OCI-LY7 (cell line): ENCODE measurements at regions not wholly inside any gene's neighbourhood (a gene's known extent, or its start where the extent isn't known, plus 50 kb on each side); places are given as distances from the start of the nearest gene placed in this dataset.

Source experiments
- BruUV-seq: library from RNA; stranded (reverse); fragments of 400-500 nt; replicated peaks from 2 replicates; lab custom pipeline; 2021; lab: Mats Ljungman, UMichigan
- CTCF ChIA-PET: fragments of 300-600 bp; sonication (Branson Sonifier 250); formaldehyde crosslinking; loops from one replicate; lab custom pipeline; 2022; ENCODE audit warnings: antibody characterized with exemption; ENCODE audit not compliant: unreplicated experiment; lab: Charles Lee
- POLR2A ChIA-PET: fragments of 300-600 bp; sonication (Branson Sonifier 250); formaldehyde crosslinking; loops from one replicate; lab custom pipeline; 2022; ENCODE audit warnings: antibody characterized with exemption; lab: Charles Lee
- DNase-seq: peaks from one replicate; pipeline ENCODE4 v3.0.0-alpha.2; 2015; ENCODE audit warnings: low spot score
- H2AFZ ChIP-seq: fragments of 200-600 bp; sonication (generic), shearing (Covaris generic); 2 replicates; pipeline ENCODE4 v1.6.1; 2014; ENCODE audit warnings: mild to moderate bottlenecking, antibody characterized with exemption, low read length, moderate library complexity
- H3K27ac ChIP-seq: fragments of 200-600 bp; sonication (generic); 2 replicates; pipeline ENCODE4 v1.5.1; 2014; ENCODE audit warnings: mixed run types, low read depth, mild to moderate bottlenecking, moderate library complexity, low read length, inconsistent platforms; ENCODE audit not compliant: poor library complexity, severe bottlenecking
- H3K36me3 ChIP-seq: fragments of 200-600 bp; sonication (generic); 2 replicates; pipeline ENCODE4 v1.6.1; 2014; ENCODE audit warnings: mild to moderate bottlenecking, antibody characterized with exemption, low read length, moderate library complexity, mixed read lengths; ENCODE audit not compliant: insufficient read depth
- H3K4me1 ChIP-seq: fragments of 200-600 bp; sonication (generic); 2 replicates; pipeline ENCODE4 v1.5.1; 2014; ENCODE audit warnings: mild to moderate bottlenecking, low read length; ENCODE audit not compliant: insufficient read depth, poor library complexity, severe bottlenecking
- H3K4me2 ChIP-seq: fragments of 200-600 bp; sonication (generic); 2 replicates; pipeline ENCODE4 v1.6.1; 2014; ENCODE audit warnings: mild to moderate bottlenecking, low read length
- H3K4me3 ChIP-seq: fragments of 200-600 bp; sonication (generic); 2 replicates; pipeline ENCODE4 v1.5.1; 2014; ENCODE audit warnings: mild to moderate bottlenecking, low read depth, low read length; ENCODE audit not compliant: poor library complexity, severe bottlenecking
- H3K79me2 ChIP-seq: fragments of 200-600 bp; sonication (generic); 2 replicates; pipeline ENCODE4 v1.6.1; 2016; ENCODE audit warnings: low read depth, mild to moderate bottlenecking, low read length, moderate library complexity, mixed read lengths; ENCODE audit not compliant: insufficient read depth
- H3K9me2 ChIP-seq: fragments of 200-600 bp; sonication (generic); 2 replicates; pipeline ENCODE4 v1.6.1; 2016; ENCODE audit warnings: mild to moderate bottlenecking, low read length, mixed read lengths; ENCODE audit not compliant: insufficient read depth
- H3K9me3 ChIP-seq: fragments of 200-600 bp; sonication (generic); 2 replicates; pipeline ENCODE4 v1.6.1; 2014; ENCODE audit warnings: mild to moderate bottlenecking, mixed run types, low read length, mixed read lengths
- H4K20me1 ChIP-seq: fragments of 200-600 bp; sonication (generic); 2 replicates; pipeline ENCODE4 v1.6.1; 2014; ENCODE audit warnings: mild to moderate bottlenecking, antibody characterized with exemption, low read length, moderate library complexity, mixed read lengths; ENCODE audit not compliant: insufficient read depth
- CTCF ChIP-seq: fragments of 200-600 bp; sonication (generic); conservative IDR thresholded peaks from 2 replicates; pipeline ENCODE4 v1.5.1; 2014; ENCODE audit warnings: mild to moderate bottlenecking, antibody characterized with exemption, low read length, moderate library complexity, mixed read lengths
- EZH2phosphoT487 ChIP-seq: fragments of 200-600 bp; sonication (generic); IDR thresholded peaks from 2 replicates; pipeline ENCODE4 v1.6.1; 2018; ENCODE audit warnings: low read depth, borderline replicate concordance, mild to moderate bottlenecking, mixed run types, antibody characterized with exemption, low read length, moderate library complexity, mixed read lengths
- intact Hi-C: fragments of 100-400 bp; cut with micrococcal nuclease; formaldehyde crosslinking; loops from one replicate; pipeline ENCODE4 v1.10.0; 2022; ENCODE audit not compliant: unreplicated experiment

DNA sequence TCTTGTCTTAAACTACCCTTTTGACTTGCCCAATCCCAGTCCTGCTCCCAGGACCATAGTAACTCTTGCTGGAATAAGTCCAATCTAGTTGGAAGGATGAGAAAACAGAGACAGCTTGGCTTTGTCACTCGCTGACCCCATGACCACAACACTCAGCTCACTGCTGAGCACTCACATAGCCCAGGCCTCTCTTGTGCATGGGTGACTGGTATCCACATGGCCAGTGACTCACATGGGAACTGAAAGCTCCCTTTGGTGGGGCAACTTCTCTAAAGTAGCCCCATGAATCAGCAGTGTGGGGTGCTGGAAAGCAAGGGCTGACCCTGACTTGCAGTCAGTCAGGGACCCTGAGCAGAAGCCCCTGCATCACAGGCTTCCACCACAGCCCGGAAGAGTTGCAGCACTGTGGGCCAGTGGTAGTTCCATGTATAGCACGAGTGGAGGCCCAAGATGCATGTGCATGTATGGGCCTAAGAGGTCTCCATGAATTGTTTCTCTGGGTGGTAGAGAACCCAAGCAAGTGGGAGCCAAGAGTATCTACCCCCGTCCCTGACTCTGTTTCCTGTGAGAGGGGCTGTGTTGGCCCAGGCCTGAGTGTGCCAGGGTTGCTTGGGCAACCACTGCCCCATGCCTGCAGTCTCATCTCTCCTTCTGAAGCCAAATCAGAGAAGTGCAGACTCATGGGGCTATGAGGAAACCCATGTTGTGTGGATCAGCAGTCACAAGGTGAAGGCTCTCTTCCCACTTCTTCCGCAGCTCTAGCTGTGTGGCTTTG, 62.1 kb upstream of the XCR1 start:
- no peak for DNase-seq
- Histone ChIP-seq H3K4me2 (no peak overlapping the region), H3K27ac (no peak overlapping the region), H4K20me1 (no peaks in the 10 kb centered on the region), H2AFZ (no peak overlapping the region), H3K9me2 (no peaks in the 10 kb centered on the region), H3K36me3 (no peaks in the 10 kb centered on the region; the same call in 1 of the 2 replicates), H3K9me3 (peaks cover 3% of the 10 kb centered on the region; the same call in 1 of the 2 replicates), H3K4me3 (no peak overlapping the region), H3K4me1 (peaks cover 36% of the 10 kb centered on the region), H3K79me2 (no peaks in the 10 kb centered on the region)
- ChIA-PET CTCF (interaction anchor here (0.8 kb wide), 1 partner anchor 10 kb away, joined by 4 read pairs; no protein-coding TSS in a partner anchor), POLR2A (interaction anchor here (0.6 to 1.5 kb wide), 5 partner anchors 9 to 399 kb away, joined by 3 to 4 read pairs (median 4); no protein-coding TSS in a partner anchor)
- intact Hi-C loops = loop anchor here (2.0 to 10.0 kb wide), 2 partner anchors 289 to 1325 kb away; partner anchors contain the start of genes KIAA1143 and KIF15
- no TSS peak for BruUV-seq
- TF ChIP-seq EZH2phosphoT487 (no peak), CTCF (no peak)

DNA sequence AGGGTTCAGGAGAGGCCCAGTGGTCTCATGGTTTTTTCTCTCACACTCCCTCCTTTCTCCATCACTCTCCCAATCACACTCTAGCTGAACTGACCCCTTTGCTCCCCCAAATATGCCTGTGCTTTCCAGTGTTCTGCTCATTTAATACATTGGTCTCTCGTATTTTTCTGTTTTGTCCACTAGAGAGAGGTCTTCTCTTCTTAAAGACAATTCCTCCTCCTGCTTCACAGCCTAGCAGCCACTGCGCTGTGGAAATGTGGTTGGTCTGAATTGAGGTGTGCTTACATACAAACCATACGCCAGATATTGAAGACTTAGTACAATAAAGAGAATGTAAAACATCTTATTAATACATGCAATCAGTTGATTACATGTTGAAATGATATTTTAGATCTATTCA, 60.6 kb upstream of the XCR1 start:
- Histone ChIP-seq H3K4me3 (no peak overlapping the region), H3K4me1 (peaks cover 20% of the 10 kb centered on the region), H2AFZ (no peak overlapping the region), H3K36me3 (no peaks in the 10 kb centered on the region), H3K79me2 (no peaks in the 10 kb centered on the region), H3K9me3 (no peaks in the 10 kb centered on the region), H3K27ac (no peak overlapping the region), H4K20me1 (no peaks in the 10 kb centered on the region), H3K9me2 (no peaks in the 10 kb centered on the region), H3K4me2 (no peak overlapping the region)
- no TSS peak for BruUV-seq
- intact Hi-C loops = loop anchor here (1.0 to 2.0 kb wide), 2 partner anchors 120 to 291 kb away; partner anchors contain the start of gene CCR1
- ChIA-PET POLR2A (interaction anchor here (1.5 kb wide), 1 partner anchor 114 kb away, joined by 4 read pairs; no protein-coding TSS in a partner anchor), CTCF (interaction anchor here (1.2 kb wide), 1 partner anchor 127 kb away, joined by 3 read pairs; no protein-coding TSS in a partner anchor)
- peak; percentile 23 for DNase-seq
- TF ChIP-seq EZH2phosphoT487 (no peak), CTCF (peak; percentile 60)

DNA sequence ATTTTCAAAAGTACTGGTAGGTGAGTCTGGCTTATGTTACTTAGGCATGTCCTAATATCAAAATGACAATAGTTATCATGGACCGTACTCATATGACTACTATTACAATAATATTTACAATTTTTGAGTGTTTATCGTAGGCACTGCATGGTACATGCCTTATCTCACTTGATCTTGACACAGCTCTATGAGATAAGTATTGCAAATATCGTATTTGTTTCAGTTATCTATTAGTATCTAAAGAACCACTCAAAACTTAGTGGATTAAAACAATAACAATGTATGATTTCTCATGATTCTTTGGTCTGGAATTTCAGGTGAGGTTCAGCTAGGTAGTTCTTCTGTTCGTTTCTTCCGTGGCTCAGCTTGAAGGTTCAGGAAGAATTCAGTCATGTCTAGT, 59.7 kb upstream of the XCR1 start:
- Histone ChIP-seq H3K9me2 (no peaks in the 10 kb centered on the region), H3K4me3 (no peak overlapping the region), H4K20me1 (no peaks in the 10 kb centered on the region), H2AFZ (no peak overlapping the region), H3K36me3 (no peaks in the 10 kb centered on the region), H3K9me3 (no peaks in the 10 kb centered on the region), H3K4me1 (peaks cover 11% of the 10 kb centered on the region), H3K27ac (no peak overlapping the region), H3K4me2 (no peak overlapping the region), H3K79me2 (no peaks in the 10 kb centered on the region)
- POLR2A ChIA-PET = interaction anchor here (0.7 kb wide), 2 partner anchors 58 to 91 kb away, joined by 3 read pairs; no protein-coding TSS in a partner anchor
- CTCF ChIA-PET = interaction anchor here (1.2 kb wide), 1 partner anchor 128 kb away, joined by 3 read pairs; no protein-coding TSS in a partner anchor
- TF ChIP-seq EZH2phosphoT487 = no peak
- no peak for TF ChIP-seq CTCF
- no TSS peak for BruUV-seq
- intact Hi-C loops = no loop called here
- no peak for DNase-seq
